Spinal cord (tissue), 9 donors: ENCODE measurements at regions not wholly inside any gene's neighbourhood (a gene's known extent, or its start where the extent isn't known, plus 50 kb on each side); places are given as distances from the start of the nearest gene placed in this dataset.
A peak's percentile ranks its signal among the peaks of the same experiment; 100 is the strongest.

ENCODE experiments used
- DNase-seq, 6 donors: peaks; one replicate each; pipeline versions ENCODE4 v3.0.0 to v3.0.0-alpha.2; 2013 to 2015; ENCODE audit warnings: low spot score in 6 of 6, low read depth in 4 of 6
- H3K27ac ChIP-seq: one replicate; pipeline ENCODE4 v1.5.1; 2013; ENCODE audit warnings: low read depth, low read length, control low read depth
- H3K27me3 ChIP-seq: one replicate; pipeline ENCODE4 v1.6.1; 2013; ENCODE audit warnings: low read length; ENCODE audit not compliant: control insufficient read depth, insufficient read depth
- H3K36me3 ChIP-seq: one replicate; pipeline ENCODE4 v1.6.1; 2013; ENCODE audit warnings: low read length; ENCODE audit not compliant: control insufficient read depth, insufficient read depth
- H3K4me1 ChIP-seq: one replicate; pipeline ENCODE4 v1.6.1; 2013; ENCODE audit warnings: low read length; ENCODE audit not compliant: control insufficient read depth, insufficient read depth
- H3K4me3 ChIP-seq: one replicate; pipeline ENCODE4 v1.5.1; 2013; ENCODE audit warnings: low read depth, low read length, control low read depth
- H3K9me3 ChIP-seq: one replicate; pipeline ENCODE4 v1.6.1; 2013; ENCODE audit warnings: low read length; ENCODE audit not compliant: control insufficient read depth, insufficient read depth
- WGBS: methylation state at CpG from one replicate; pipeline ENCODE4 v1.1.5; 2013; ENCODE audit warnings: missing lambda C conversion rate; ENCODE audit not compliant: insufficient coverage; 5-methylcytosine and 5-hydroxymethylcytosine counted together
- donor health status: healthy.

GRCh38 chr4:123559955-123560871, 163.6 kb downstream of the SPRY1 start:
- no peak for DNase-seq
- Histone ChIP-seq H3K36me3 (no peaks in the 10 kb centered on the region), H3K4me1 (peaks cover 7% of the 10 kb centered on the region), H3K27me3 (no peaks in the 10 kb centered on the region), H3K4me3 (no peak overlapping the region), H3K9me3 (no peaks in the 10 kb centered on the region), H3K27ac (no peak overlapping the region)
- WGBS, result 70% methylated on average over 3 of the region's 7 CpGs

- no peak for DNase-seq
- Histone ChIP-seq H3K36me3 (no peaks in the 10 kb centered on the region), H3K4me1 (no peaks in the 10 kb centered on the region), H3K27me3 (no peaks in the 10 kb centered on the region), H3K4me3 (no peak overlapping the region), H3K27ac (no peak overlapping the region), H3K9me3 (no peaks in the 10 kb centered on the region)
- WGBS, result 50% methylated on average over 1 of the region's 1 CpG
These were observed 164.9 kb downstream of the SPRY1 start for GRCh38 chr4:123561525-123561924.

- Histone ChIP-seq H3K4me1 (no peaks in the 10 kb centered on the region), H3K27me3 (no peaks in the 10 kb centered on the region), H3K27ac (no peak overlapping the region), H3K9me3 (peaks cover 2% of the 10 kb centered on the region), H3K4me3 (no peak overlapping the region), H3K36me3 (no peaks in the 10 kb centered on the region)
- WGBS, result 82% methylated on average over 2 of the region's 4 CpGs
- DNase-seq, result no peak
These were observed 166.6 kb downstream of the SPRY1 start for GRCh38 chr4:123562994-123563750.

GRCh38 chr4:123564758-123565346, 168.3 kb downstream of the SPRY1 start:
- Histone ChIP-seq H3K27ac (no peak overlapping the region), H3K27me3 (no peaks in the 10 kb centered on the region), H3K36me3 (no peaks in the 10 kb centered on the region), H3K4me3 (no peak overlapping the region), H3K9me3 (peaks cover 2% of the 10 kb centered on the region), H3K4me1 (no peaks in the 10 kb centered on the region)
- peak in 1 of 6 donors; percentile 27 for DNase-seq
- WGBS, result 46% methylated on average over 2 of the region's 6 CpGs

GRCh38 chr4:123568936-123569335, 172.3 kb downstream of the SPRY1 start:
- H3K27me3 ChIP-seq, result no peaks in the 10 kb centered on the region
- H3K4me3 ChIP-seq, result no peak overlapping the region
- no peak overlapping the region for H3K27ac ChIP-seq
- no peaks in the 10 kb centered on the region for H3K36me3 ChIP-seq
- no peaks in the 10 kb centered on the region for H3K4me1 ChIP-seq
- no CpG with 5 or more reads among the region's 2 CpGs for WGBS
- H3K9me3 ChIP-seq, result peaks cover 2% of the 10 kb centered on the region
- no peak for DNase-seq

GRCh38 chr4:123569541-123569940, 172.9 kb downstream of the SPRY1 start:
- no peak overlapping the region for H3K27ac ChIP-seq
- DNase-seq, result no peak
- H3K4me1 ChIP-seq, result no peaks in the 10 kb centered on the region
- H3K36me3 ChIP-seq, result no peaks in the 10 kb centered on the region
- H3K9me3 ChIP-seq, result peaks cover 2% of the 10 kb centered on the region
- no CpG with 5 or more reads among the region's 2 CpGs for whole genome bisulfite sequencing
- H3K4me3 ChIP-seq, result no peak overlapping the region
- H3K27me3 ChIP-seq, result no peaks in the 10 kb centered on the region

GRCh38 chr4:123573866-123574508, 177.4 kb downstream of the SPRY1 start:
- H3K36me3 ChIP-seq, result no peaks in the 10 kb centered on the region
- no peak overlapping the region for H3K27ac ChIP-seq
- H3K4me3 ChIP-seq, result no peak overlapping the region
- DNase-seq, result no peak
- H3K9me3 ChIP-seq, result no peaks in the 10 kb centered on the region
- no peaks in the 10 kb centered on the region for H3K4me1 ChIP-seq
- 98% methylated on average over 3 of the region's 8 CpGs for WGBS
- H3K27me3 ChIP-seq, result no peaks in the 10 kb centered on the region

- Histone ChIP-seq H3K27me3 (no peaks in the 10 kb centered on the region), H3K4me3 (no peak overlapping the region), H3K4me1 (no peaks in the 10 kb centered on the region), H3K27ac (no peak overlapping the region), H3K36me3 (no peaks in the 10 kb centered on the region), H3K9me3 (no peaks in the 10 kb centered on the region)
- DNase-seq, result peak in 1 of 6 donors; percentile 25
- WGBS, result 100% methylated on average over 1 of the region's 4 CpGs
These were observed 178.7 kb downstream of the SPRY1 start for GRCh38 chr4:123575291-123575690.

- Histone ChIP-seq H3K27me3 (no peaks in the 10 kb centered on the region), H3K36me3 (no peaks in the 10 kb centered on the region), H3K4me3 (no peak overlapping the region), H3K4me1 (no peaks in the 10 kb centered on the region), H3K27ac (no peak overlapping the region), H3K9me3 (peaks cover 3% of the 10 kb centered on the region)
- DNase-seq, result peak in 1 of 6 donors; percentile 39
- 88% methylated on average over 4 of the region's 5 CpGs for WGBS
These were observed 180.8 kb downstream of the SPRY1 start for GRCh38 chr4:123577225-123577906.
